Stomach (tissue), 4 donors: ENCODE measurements at regions not wholly inside any gene's neighbourhood (a gene's known extent, or its start where the extent isn't known, plus 50 kb on each side); places are given as distances from the start of the nearest gene placed in this dataset.

ENCODE experiments used
- CTCF ChIP-seq, 7 experiments: fragments of 450-650 bp in 4 of 7; fragments of 200-600 bp in 3 of 7; sonication (generic) in 3 of 7; IDR thresholded peaks; one replicate each; pipeline ENCODE4 v1.5.1; 2016 to 2019; ENCODE audit warnings: antibody characterized with exemption in 7 of 7, control low read depth in 2 of 7, mild to moderate bottlenecking in 1 of 7
- POLR2A ChIP-seq, 4 donors: fragments of 450-650 bp; IDR thresholded peaks; one replicate each; pipeline ENCODE4 v1.6.1; 2016; ENCODE audit warnings: antibody characterized with exemption in 4 of 4, control low read depth in 2 of 4, mild to moderate bottlenecking in 1 of 4, moderate library complexity in 1 of 4

- no peak for TF ChIP-seq CTCF (IDR thresholded peaks at IDR 0.05)
- TF ChIP-seq POLR2A (IDR thresholded peaks at IDR 0.05): no peak
Measured at GRCh38 chr3:139236336-139236735, 107.5 kb upstream of the MRPS22 start.
